Astrocyte of the cerebellum (primary cell): ENCODE measurements at regions not wholly inside any gene's neighbourhood (a gene's known extent, or its start where the extent isn't known, plus 50 kb on each side); places are given as distances from the start of the nearest gene placed in this dataset.

Experiments
- DNase-seq: peaks from one replicate; pipeline ENCODE4 v3.0.0-alpha.2; 2011; ENCODE audit warnings: low read depth
- H3K4me3 ChIP-seq: 2 replicates; pipeline ENCODE4 v1.5.1; 2011; ENCODE audit warnings: mild to moderate bottlenecking, low read depth, low read length, moderate library complexity
- in situ Hi-C: cut with HindIII; loops from 2 replicates; pipeline ENCODE4 v1.10.0; 2017; ENCODE audit warnings: low sequenced_read_pairs
- TF ChIP-seq, protein P1 (sequence below): IDR thresholded peaks from 2 replicates; pipeline ENCODE4 v1.5.1; 2012; ENCODE audit warnings: low read length, low read depth, moderate library complexity, mild to moderate bottlenecking; ENCODE audit errors: missing control alignments

DNA sequence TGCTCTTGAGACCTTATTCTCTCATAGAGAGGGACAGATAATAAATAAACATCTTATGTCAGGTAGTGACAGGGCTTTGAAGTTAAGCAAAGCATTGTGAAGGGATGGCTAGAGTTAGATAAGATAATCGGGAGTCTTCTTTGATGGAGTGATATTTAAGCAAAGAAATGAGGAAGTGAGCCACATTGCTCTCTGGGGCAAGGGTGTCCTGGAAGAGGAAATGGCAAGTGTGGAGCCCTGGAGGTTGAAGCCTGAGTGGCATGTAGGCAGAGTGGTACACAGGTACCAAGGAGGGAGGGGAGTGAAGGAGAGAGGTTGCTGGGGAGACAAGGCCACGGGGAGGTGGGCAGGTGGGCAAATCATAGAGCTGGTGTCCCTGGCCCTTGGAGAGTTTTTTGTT lies 110.2 kb downstream of the CTAGE1 start:
- no peak for DNase-seq
- no peak overlapping the region for H3K4me3 ChIP-seq
- TF ChIP-seq, protein P1, sequence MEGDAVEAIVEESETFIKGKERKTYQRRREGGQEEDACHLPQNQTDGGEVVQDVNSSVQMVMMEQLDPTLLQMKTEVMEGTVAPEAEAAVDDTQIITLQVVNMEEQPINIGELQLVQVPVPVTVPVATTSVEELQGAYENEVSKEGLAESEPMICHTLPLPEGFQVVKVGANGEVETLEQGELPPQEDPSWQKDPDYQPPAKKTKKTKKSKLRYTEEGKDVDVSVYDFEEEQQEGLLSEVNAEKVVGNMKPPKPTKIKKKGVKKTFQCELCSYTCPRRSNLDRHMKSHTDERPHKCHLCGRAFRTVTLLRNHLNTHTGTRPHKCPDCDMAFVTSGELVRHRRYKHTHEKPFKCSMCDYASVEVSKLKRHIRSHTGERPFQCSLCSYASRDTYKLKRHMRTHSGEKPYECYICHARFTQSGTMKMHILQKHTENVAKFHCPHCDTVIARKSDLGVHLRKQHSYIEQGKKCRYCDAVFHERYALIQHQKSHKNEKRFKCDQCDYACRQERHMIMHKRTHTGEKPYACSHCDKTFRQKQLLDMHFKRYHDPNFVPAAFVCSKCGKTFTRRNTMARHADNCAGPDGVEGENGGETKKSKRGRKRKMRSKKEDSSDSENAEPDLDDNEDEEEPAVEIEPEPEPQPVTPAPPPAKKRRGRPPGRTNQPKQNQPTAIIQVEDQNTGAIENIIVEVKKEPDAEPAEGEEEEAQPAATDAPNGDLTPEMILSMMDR, result no peak
- in situ Hi-C loops, result no loop called here

DNA sequence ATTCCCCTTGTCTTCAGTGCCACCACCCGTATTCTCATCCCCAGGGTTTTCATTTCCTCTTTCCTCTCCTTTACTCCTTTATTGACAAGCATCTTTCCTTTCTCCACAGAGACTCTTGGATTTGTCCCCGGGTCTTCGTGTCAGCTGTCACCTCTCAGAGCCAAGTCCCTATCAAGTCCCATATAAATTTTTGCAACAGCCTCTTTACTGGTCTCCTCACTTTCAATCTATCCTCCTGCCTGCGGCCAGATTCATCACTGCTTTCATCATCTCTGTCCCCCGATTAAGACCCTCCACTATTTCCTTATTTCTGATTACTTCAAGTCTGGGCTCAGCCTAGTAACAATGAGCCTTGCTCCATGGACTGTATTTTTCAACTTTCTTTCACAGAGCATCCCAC lies 113.8 kb downstream of the CTAGE1 start:
- DNase-seq, result no peak
- TF ChIP-seq, protein P1, result no peak
- in situ Hi-C loops, result no loop called here
- H3K4me3 ChIP-seq, result no peak overlapping the region

DNA sequence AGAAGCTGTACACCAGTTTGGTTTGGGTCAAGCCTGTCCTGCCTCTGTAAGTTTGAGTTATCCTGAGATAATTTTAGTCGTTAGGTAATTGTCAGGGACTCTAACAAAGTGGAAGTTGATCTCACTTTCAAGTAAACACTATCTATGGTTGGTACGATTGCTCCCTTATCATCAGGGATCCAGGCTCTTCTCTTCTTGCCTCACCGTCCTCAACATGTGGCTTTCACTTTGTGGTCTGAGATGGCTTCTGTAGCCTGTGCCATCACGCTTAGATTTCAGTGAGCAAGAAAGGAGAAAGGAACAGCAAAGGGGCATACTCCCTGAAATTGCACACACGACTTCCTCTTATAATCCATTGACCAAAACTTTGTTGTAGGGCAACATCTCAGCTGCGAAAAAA lies 115.6 kb downstream of the CTAGE1 start:
- H3K4me3 ChIP-seq, result no peak overlapping the region
- TF ChIP-seq, protein P1, result no peak
- no peak for DNase-seq
- in situ Hi-C loops, result no loop called here

DNA sequence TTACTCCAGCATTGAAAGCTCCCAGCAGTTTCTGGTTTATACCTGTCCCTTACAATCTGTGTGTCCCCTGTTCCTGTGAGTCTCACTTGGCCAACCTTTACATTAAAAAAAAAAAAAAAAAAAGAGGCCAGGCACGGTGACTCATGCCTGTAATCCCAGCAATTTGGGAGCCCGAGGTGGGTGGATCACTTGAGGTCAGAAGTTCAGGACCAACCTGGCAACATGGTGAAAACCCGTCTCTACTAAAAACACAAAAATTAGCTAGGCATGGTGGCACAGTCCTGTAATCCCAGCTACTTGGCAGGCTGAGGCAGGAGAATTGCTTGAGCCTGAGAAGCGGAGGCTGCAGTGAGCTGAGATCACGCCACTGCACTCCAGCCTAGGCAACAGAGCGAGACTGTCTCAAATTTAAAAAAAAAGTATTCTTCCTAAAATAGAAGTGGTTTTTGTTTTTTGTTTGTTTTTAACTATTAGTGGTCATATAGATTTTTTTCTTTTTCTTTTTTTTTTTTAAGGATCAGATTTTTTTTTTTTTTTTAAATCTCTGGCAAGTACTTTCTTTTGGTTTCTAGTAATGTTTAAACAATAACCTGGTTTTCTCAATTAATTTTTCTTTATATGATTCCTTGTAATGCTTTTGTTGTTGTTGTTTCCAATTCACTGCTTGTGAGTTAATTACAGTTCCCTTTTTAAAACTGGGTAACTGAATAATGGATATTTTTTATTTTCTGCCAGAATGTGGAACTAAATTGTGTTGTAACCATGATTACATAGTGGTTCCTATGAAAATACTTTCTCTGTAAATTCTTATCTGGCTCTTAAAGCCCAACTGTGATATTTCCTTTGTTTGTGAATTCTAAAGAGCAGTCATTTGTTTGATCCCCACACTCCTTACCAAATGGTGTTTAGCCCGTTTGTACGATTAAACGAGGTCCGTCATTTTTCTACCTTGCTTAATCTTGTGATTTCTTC lies 116.8 kb downstream of the CTAGE1 start:
- TF ChIP-seq, protein P1, result no peak
- no peak overlapping the region for H3K4me3 ChIP-seq
- in situ Hi-C loops, result no loop called here
- no peak for DNase-seq

DNA sequence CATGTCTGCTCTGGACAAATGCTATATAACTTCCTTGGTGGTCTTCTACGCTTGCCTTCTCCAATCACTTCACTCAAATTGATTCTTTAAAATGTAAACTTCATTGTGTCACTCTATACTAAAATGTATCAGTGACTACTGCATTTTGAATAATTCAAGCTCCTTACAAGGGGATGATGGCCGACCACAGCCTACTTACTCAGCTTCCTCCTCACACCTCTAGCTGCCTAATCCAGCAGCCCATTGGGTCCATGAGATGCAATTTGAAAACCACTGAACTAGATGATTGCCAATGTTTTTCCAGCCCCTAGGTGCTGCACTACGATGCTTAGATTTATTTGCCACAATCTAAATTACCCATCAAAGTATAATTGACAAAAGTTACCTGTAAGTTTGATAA lies 120.7 kb downstream of the CTAGE1 start:
- TF ChIP-seq, protein P1, result no peak
- no peak for DNase-seq
- H3K4me3 ChIP-seq, result no peak overlapping the region
- in situ Hi-C loops, result no loop called here

DNA sequence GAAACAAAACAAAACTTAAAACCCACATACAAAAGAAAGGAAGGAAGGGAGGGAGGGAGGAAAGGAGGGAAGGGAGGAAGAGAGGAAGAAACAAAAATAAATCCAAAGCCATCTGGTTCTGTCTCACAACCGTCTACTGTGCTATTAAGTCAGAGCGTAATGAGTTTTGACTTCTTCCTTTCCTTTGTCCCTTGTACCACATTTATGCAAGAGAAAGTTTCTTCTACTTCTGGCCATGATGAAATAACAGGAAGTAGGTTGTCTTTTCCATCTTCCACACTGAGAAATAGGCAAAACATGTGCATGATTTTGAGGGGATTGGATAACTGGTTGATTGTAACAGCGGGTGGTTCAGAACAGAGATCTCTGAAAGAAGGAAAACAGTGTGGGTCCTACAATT lies 121.4 kb downstream of the CTAGE1 start:
- H3K4me3 ChIP-seq, result no peak overlapping the region
- no peak for DNase-seq
- TF ChIP-seq, protein P1, result no peak
- in situ Hi-C loops, result no loop called here
